Adrenal gland (tissue), 9 donors: ENCODE measurements at regions not wholly inside any gene's neighbourhood (a gene's known extent, or its start where the extent isn't known, plus 50 kb on each side); places are given as distances from the start of the nearest gene placed in this dataset.

ENCODE experiments used
- DNase-seq, 7 donors: peaks; one replicate each; pipeline ENCODE4 v3.0.0-alpha.2; 2019 to 2020
- H3K27ac ChIP-seq, 5 donors: fragments of 200-600 bp; sonication (generic) in 4 of 5; 1 replicate in 3 of 5; 2 replicates in 2 of 5; pipeline versions ENCODE4 v1.5.1 to v1.8.0; 2016 to 2020; ENCODE audit warnings: mild to moderate bottlenecking in 1 of 5
- H3K27me3 ChIP-seq: fragments of 200-600 bp; 2 replicates; pipeline ENCODE4 v1.8.0; 2021
- H3K36me3 ChIP-seq, 2 donors: fragments of 200-600 bp; replicated peaks in 1 of 2; 1 replicate in 1 of 2; 2 replicates in 1 of 2; pipeline versions ENCODE4 v1.5.1 to v1.8.0; 2018 to 2022
- H3K4me1 ChIP-seq, 2 donors: fragments of 200-600 bp; replicated peaks in 1 of 2; 1 replicate in 1 of 2; 2 replicates in 1 of 2; pipeline versions ENCODE4 v1.5.1 to v1.8.0; 2018 to 2021
- H3K4me3 ChIP-seq, 4 donors: fragments of 200-600 bp; sonication (generic) in 3 of 4; one replicate each; pipeline ENCODE4 v1.5.1; 2016 to 2018
- H3K9me3 ChIP-seq, 3 donors: fragments of 200-600 bp; sonication (generic) in 1 of 3; replicated peaks in 1 of 3; 1 replicate in 2 of 3; 2 replicates in 1 of 3; pipeline versions ENCODE4 v1.5.1 to v1.8.0; 2016 to 2021
- POLR2A ChIP-seq, 2 donors: fragments of 450-650 bp; IDR thresholded peaks; one replicate each; pipeline ENCODE4 v1.6.1; 2017; ENCODE audit warnings: antibody characterized with exemption in 2 of 2, mild to moderate bottlenecking in 2 of 2, moderate library complexity in 1 of 2
- WGBS, 4 donors: extraction: QIAGEN DNeasy Blood & Tissue Kit in 2 of 4; methylation state at CpG; one replicate each; pipeline versions ENCODE4 v1.1.5 to v1.1.7; 2013 to 2017; 5-methylcytosine and 5-hydroxymethylcytosine counted together
- intact Hi-C, 2 donors: fragments of 100-400 bp; cut with DNase I; formaldehyde crosslinking; loops; one replicate each; pipeline versions ENCODE4 v1.14.1 to v1.15.0; 2022 to 2023
- TF ChIP-seq, protein P1 (sequence below), 6 experiments: fragments of 450-650 bp in 4 of 6; fragments of 200-600 bp in 2 of 6; sonication (generic) in 1 of 6; IDR thresholded peaks; 1 replicate in 5 of 6; 2 replicates in 1 of 6; pipeline versions ENCODE4 v1.5.1 to v1.8.0; 2016 to 2021; ENCODE audit warnings: antibody characterized with exemption in 6 of 6, mild to moderate bottlenecking in 2 of 6, moderate library complexity in 1 of 6
- donor health status: healthy with polysubstance abuse.
- donor health status: Bipolar disorder and iron deficiency.
- donor health status: DM: yes; HTN: yes; CAD: no.
- donor health status: DM: no; HTN: no; CAD: no.
- donor health status: DM: no; HTN: no; CAD: no.

DNA sequence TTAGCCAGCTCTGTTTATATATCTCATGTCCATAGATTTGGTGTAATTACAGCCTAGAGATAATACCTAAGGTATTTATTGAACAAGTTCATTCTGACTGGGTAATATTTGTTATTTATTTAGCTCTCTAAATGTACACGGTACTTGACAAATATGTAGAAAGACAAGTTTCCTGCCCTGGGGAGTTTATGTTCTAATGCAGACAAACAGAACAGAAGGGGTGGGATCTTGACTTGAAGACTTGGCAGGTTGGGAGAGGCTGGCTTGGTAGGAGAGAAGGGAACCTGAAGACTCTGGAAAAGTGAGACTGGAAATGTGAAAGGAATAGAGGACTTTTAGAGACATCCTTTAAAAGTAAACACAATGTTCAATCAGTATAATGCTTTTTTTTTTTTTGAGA, 97.7 kb upstream of the CDK6 start:
- TF ChIP-seq, protein P1, sequence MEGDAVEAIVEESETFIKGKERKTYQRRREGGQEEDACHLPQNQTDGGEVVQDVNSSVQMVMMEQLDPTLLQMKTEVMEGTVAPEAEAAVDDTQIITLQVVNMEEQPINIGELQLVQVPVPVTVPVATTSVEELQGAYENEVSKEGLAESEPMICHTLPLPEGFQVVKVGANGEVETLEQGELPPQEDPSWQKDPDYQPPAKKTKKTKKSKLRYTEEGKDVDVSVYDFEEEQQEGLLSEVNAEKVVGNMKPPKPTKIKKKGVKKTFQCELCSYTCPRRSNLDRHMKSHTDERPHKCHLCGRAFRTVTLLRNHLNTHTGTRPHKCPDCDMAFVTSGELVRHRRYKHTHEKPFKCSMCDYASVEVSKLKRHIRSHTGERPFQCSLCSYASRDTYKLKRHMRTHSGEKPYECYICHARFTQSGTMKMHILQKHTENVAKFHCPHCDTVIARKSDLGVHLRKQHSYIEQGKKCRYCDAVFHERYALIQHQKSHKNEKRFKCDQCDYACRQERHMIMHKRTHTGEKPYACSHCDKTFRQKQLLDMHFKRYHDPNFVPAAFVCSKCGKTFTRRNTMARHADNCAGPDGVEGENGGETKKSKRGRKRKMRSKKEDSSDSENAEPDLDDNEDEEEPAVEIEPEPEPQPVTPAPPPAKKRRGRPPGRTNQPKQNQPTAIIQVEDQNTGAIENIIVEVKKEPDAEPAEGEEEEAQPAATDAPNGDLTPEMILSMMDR (IDR thresholded peaks at IDR 0.05), result no peak
- no peak for TF ChIP-seq POLR2A (IDR thresholded peaks at IDR 0.05)
- no peak for DNase-seq
- H3K4me3 ChIP-seq, result no peak overlapping the region
- intact Hi-C loops, result no loop called here
- H3K27ac ChIP-seq, result no peak overlapping the region
- H3K36me3 ChIP-seq, result no peaks in the 10 kb centered on the region
- no peaks in the 10 kb centered on the region for H3K27me3 ChIP-seq
- no peaks in the 10 kb centered on the region for H3K4me1 ChIP-seq
- H3K9me3 ChIP-seq, result peaks cover 0 to 9% (median 0%) of the 10 kb centered on the region in 3 donors
- 45 to 71% (median 55%) methylated on average over 1 of the region's 1 CpG for WGBS, 4 donors

DNA sequence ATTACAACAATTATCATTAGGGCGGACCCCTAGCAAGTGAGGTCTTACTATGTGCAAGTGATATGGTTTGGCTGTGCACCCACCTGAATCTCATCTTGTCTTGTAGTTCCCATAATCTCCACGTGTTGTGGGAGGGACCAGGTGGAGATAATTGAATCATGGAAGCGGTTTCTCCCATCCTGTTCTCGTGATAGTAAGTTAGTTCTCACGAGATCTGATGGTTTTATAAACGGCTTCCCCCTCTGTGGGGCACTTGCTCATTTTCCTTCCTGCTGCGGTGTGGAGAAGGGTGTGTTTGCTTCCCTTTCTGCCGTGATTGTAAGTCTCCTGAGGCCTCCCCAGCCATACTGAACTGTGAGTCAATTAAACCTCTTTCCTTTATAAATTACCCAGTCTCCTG, 96.1 kb upstream of the CDK6 start:
- TF ChIP-seq, protein P1 (IDR thresholded peaks at IDR 0.05), result no peak
- TF ChIP-seq POLR2A (IDR thresholded peaks at IDR 0.05), result no peak
- WGBS, 4 donors, result 68 to 75% (median 74%) methylated on average over 7 to 8 of the region's 8 CpGs
- H3K9me3 ChIP-seq, result peaks cover 0 to 9% (median 0%) of the 10 kb centered on the region in 3 donors

DNA sequence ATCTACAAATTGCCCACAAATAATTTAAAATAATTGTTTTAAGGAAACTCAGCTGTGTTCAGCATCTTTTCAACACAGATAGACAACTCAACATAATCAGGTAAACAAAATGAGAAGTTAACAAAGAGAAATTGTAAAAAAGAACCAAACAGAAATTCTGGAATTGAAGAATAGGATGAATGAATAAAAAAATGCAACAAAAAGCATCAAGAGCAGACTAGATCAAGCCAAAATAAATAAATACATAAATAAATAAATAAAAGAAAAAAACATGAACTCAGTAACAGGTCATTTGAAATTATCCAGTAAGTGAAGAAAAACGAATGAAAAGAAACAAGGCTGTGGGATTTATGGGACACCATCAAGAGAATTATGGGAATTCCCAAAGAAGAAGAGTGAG, 94.0 kb upstream of the CDK6 start:
- WGBS, 4 donors, result 44 to 72% (median 52%) methylated on average over 1 of the region's 1 CpG
- Histone ChIP-seq H3K4me1 (no peaks in the 10 kb centered on the region), H3K27me3 (no peaks in the 10 kb centered on the region), H3K4me3 (no peak overlapping the region), H3K27ac (no peak overlapping the region), H3K9me3 (peaks cover 0 to 9% (median 0%) of the 10 kb centered on the region in 3 donors), H3K36me3 (no peaks in the 10 kb centered on the region)
- TF ChIP-seq, protein P1 (IDR thresholded peaks at IDR 0.05), result no peak
- no peak for TF ChIP-seq POLR2A (IDR thresholded peaks at IDR 0.05)
- DNase-seq, result no peak
- intact Hi-C loops, result no loop called here

More for the DNA sequence above, 96.1 kb upstream of the CDK6 start:
- Histone ChIP-seq H3K4me3 (no peak overlapping the region), H3K36me3 (no peaks in the 10 kb centered on the region), H3K27ac (no peak overlapping the region), H3K4me1 (no peaks in the 10 kb centered on the region), H3K27me3 (no peaks in the 10 kb centered on the region)
- DNase-seq, result no peak
- intact Hi-C loops, result no loop called here

GRCh38 chr7:92926697-92927044, 90.3 kb upstream of the CDK6 start:
- 84 to 95% (median 87%) methylated on average over 4 to 8 of the region's 8 CpGs for WGBS, 4 donors

More at GRCh38 chr7:92926697-92927044, 90.3 kb upstream of the CDK6 start:
- Histone ChIP-seq H3K9me3 (peaks cover 0 to 9% (median 0%) of the 10 kb centered on the region in 3 donors), H3K4me3 (no peak overlapping the region), H3K36me3 (no peaks in the 10 kb centered on the region), H3K27ac (no peak overlapping the region), H3K4me1 (no peaks in the 10 kb centered on the region), H3K27me3 (no peaks in the 10 kb centered on the region)
- intact Hi-C loops, result no loop called here
- no peak for DNase-seq
- TF ChIP-seq, protein P1 (IDR thresholded peaks at IDR 0.05), result no peak
- TF ChIP-seq POLR2A (IDR thresholded peaks at IDR 0.05), result no peak
